ENCODE measurements at regions not wholly inside any gene's neighbourhood (a gene's known extent, or its start where the extent isn't known, plus 50 kb on each side); places are given as distances from the start of the nearest gene placed in this dataset.

GRCh38 chr3:176009256-176009655 lies 1150.1 kb downstream of the NAALADL2 start:
- TF ChIP-seq CTCF (conservative IDR thresholded peaks at IDR 0.05; ENCODE audit: low read depth, low read length) (no peak), EZH2 (IDR thresholded peaks at IDR 0.05; ENCODE audit: borderline replicate concordance, low read depth, low read length, poor library complexity, severe bottlenecking) (no peak)
